Astrocyte (in vitro differentiated cells and primary cell): ENCODE measurements at regions not wholly inside any gene's neighbourhood (a gene's known extent, or its start where the extent isn't known, plus 50 kb on each side); places are given as distances from the start of the nearest gene placed in this dataset.

Experiments
- DNase-seq: peaks from one replicate; pipeline ENCODE4 v3.0.0-alpha.2; 2010; ENCODE audit warnings: low read depth
- FAIRE-seq: peaks from 2 replicates; lab custom pipeline; 2011; peaks lifted over from hg19 to GRCh38; lab: Jason Lieb, UNC
- H2AFZ ChIP-seq: 2 replicates; pipeline ENCODE4 v1.6.0; 2012; ENCODE audit warnings: low read depth, low read length, inconsistent platforms
- H3K27ac ChIP-seq: 2 replicates; pipeline ENCODE4 v1.5.1; 2011; ENCODE audit warnings: low read depth, low read length, inconsistent platforms
- H3K27me3 ChIP-seq: 2 replicates; pipeline ENCODE4 v1.6.0; 2011; ENCODE audit warnings: low read length, inconsistent platforms; ENCODE audit not compliant: insufficient read depth
- H3K36me3 ChIP-seq: 2 replicates; pipeline ENCODE4 v1.5.1; 2011; ENCODE audit warnings: low read length, inconsistent platforms; ENCODE audit not compliant: insufficient read depth
- H3K4me1 ChIP-seq: 2 replicates; pipeline ENCODE4 v1.5.1; 2011; ENCODE audit warnings: low read length, inconsistent platforms; ENCODE audit not compliant: insufficient read depth
- H3K4me2 ChIP-seq: 2 replicates; pipeline ENCODE4 v1.6.0; 2012; ENCODE audit warnings: low read length, inconsistent platforms
- H3K4me3 ChIP-seq: 2 replicates; pipeline ENCODE4 v1.5.1; 2011; ENCODE audit warnings: low read depth, mild to moderate bottlenecking, low read length, inconsistent platforms; ENCODE audit not compliant: insufficient read depth
- H3K79me2 ChIP-seq: 2 replicates; pipeline ENCODE4 v1.6.0; 2012; ENCODE audit warnings: mild to moderate bottlenecking, low read length, inconsistent platforms; ENCODE audit not compliant: insufficient read depth
- H3K9ac ChIP-seq: 2 replicates; pipeline ENCODE4 v1.6.0; 2012; ENCODE audit warnings: mild to moderate bottlenecking, low read length, inconsistent platforms
- H3K9me3 ChIP-seq: 2 replicates; pipeline ENCODE4 v1.5.1; 2012; ENCODE audit warnings: low read depth, mild to moderate bottlenecking, low read length, inconsistent platforms; ENCODE audit not compliant: insufficient read depth
- H4K20me1 ChIP-seq: 2 replicates; pipeline ENCODE4 v1.6.0; 2012; ENCODE audit warnings: low read length, inconsistent platforms; ENCODE audit not compliant: insufficient read depth
- H3K27ac Mint-ChIP-seq: one replicate; pipeline ENCODE4 v1.8.0; 2021; ENCODE audit warnings: mild to moderate bottlenecking, mixed read lengths; ENCODE audit not compliant: unreplicated experiment
- H3K27me3 Mint-ChIP-seq: one replicate; pipeline ENCODE4 v1.8.0; 2021; ENCODE audit warnings: low read depth, mixed read lengths; ENCODE audit not compliant: unreplicated experiment
- H3K36me3 Mint-ChIP-seq: one replicate; pipeline ENCODE4 v1.8.0; 2021; ENCODE audit warnings: low read depth, mixed read lengths; ENCODE audit not compliant: unreplicated experiment
- H3K4me1 Mint-ChIP-seq: one replicate; pipeline ENCODE4 v1.8.0; 2021; ENCODE audit warnings: low read depth, mixed read lengths; ENCODE audit not compliant: unreplicated experiment
- H3K4me3 Mint-ChIP-seq: one replicate; pipeline ENCODE4 v1.8.0; 2021; ENCODE audit warnings: mild to moderate bottlenecking, moderate library complexity, mixed read lengths; ENCODE audit not compliant: unreplicated experiment
- H3K9me3 Mint-ChIP-seq: one replicate; pipeline ENCODE4 v1.8.0; 2021; ENCODE audit warnings: mild to moderate bottlenecking, mixed read lengths; ENCODE audit not compliant: unreplicated experiment
- CTCF ChIP-seq: IDR thresholded peaks from 2 replicates; pipeline ENCODE4 v1.5.1; 2011; ENCODE audit warnings: low read depth, mild to moderate bottlenecking, inconsistent platforms, low read length, moderate library complexity; ENCODE audit not compliant: insufficient read depth
- EZH2 ChIP-seq: IDR thresholded peaks from 2 replicates; pipeline ENCODE4 v1.6.1; 2012; ENCODE audit warnings: mild to moderate bottlenecking, low read length, inconsistent platforms; ENCODE audit not compliant: insufficient read depth

DNA sequence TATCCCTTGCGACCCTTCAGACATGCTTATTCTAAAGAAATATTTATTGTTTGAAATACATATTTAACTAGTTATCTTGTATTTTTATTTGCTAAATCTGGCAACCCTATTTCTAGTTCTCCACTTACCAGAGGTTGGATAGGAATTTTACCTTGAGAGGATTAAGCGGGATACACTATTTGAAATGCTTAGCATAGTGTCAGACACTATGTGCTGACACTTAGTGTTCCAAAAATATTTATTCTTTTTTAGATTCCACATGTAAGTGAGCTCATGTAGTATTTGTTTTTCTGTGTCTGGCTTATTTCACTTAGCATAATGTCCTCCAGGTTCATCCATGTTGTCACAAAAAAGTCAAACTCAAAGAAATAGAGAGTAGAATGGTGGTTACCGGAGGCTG, 78.7 kb downstream of the NTMT2 start:
- Histone ChIP-seq H3K4me3 (no peak overlapping the region), H3K9me3 (no peaks in the 10 kb centered on the region), H3K9ac (no peak overlapping the region), H3K27me3 (no peaks in the 10 kb centered on the region), H3K4me1 (no peaks in the 10 kb centered on the region), H3K4me2 (no peak overlapping the region), H3K27ac (no peak overlapping the region), H3K36me3 (no peaks in the 10 kb centered on the region), H3K79me2 (no peaks in the 10 kb centered on the region), H4K20me1 (no peaks in the 10 kb centered on the region), H2AFZ (no peak overlapping the region)
- no peak for FAIRE-seq
- TF ChIP-seq CTCF = no peak
- TF ChIP-seq EZH2 = no peak
- Mint-ChIP-seq H3K36me3 (no peaks in the 10 kb centered on the region), H3K4me1 (no peaks in the 10 kb centered on the region), H3K4me3 (no peak overlapping the region), H3K27ac (no peak overlapping the region), H3K27me3 (no peaks in the 10 kb centered on the region), H3K9me3 (no peaks in the 10 kb centered on the region)
- DNase-seq = no peak

- H3K9me3 Mint-ChIP-seq = no peaks in the 10 kb centered on the region
- no peaks in the 10 kb centered on the region for H3K4me1 Mint-ChIP-seq
- H3K27me3 Mint-ChIP-seq = no peaks in the 10 kb centered on the region
- Histone ChIP-seq H3K4me3 (no peak overlapping the region), H3K27ac (no peak overlapping the region), H2AFZ (no peak overlapping the region), H3K4me2 (no peak overlapping the region), H3K27me3 (no peaks in the 10 kb centered on the region), H4K20me1 (no peaks in the 10 kb centered on the region), H3K9ac (no peak overlapping the region), H3K4me1 (no peaks in the 10 kb centered on the region), H3K79me2 (no peaks in the 10 kb centered on the region), H3K36me3 (no peaks in the 10 kb centered on the region), H3K9me3 (no peaks in the 10 kb centered on the region)
- no peaks in the 10 kb centered on the region for H3K36me3 Mint-ChIP-seq
- no peak overlapping the region for H3K27ac Mint-ChIP-seq
- no peak overlapping the region for H3K4me3 Mint-ChIP-seq
- FAIRE-seq (no peak), DNase-seq (no peak)
- TF ChIP-seq CTCF (no peak), EZH2 (no peak)
Measured at GRCh38 chr1:170225781-170226530, 80.2 kb downstream of the NTMT2 start.

DNA sequence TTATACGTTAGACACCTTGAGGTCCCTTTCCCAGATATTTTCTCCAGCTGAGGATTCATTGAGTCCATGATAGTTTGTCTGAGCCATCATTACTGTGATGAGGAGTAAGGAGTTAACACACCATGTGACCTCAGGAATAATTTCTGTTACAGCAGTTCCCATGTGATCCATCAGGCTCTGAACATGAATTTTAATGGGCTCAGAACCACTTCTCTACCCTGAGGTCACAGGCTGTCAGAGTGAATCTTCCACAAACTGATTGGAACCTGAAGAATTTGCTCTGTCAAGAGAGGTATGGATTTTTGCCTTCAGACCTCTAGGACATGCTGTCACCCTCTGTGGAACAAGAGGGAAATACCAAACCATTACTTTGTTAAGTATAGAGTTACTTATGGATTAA, 81.0 kb downstream of the NTMT2 start:
- H3K4me1 Mint-ChIP-seq = no peaks in the 10 kb centered on the region
- no peaks in the 10 kb centered on the region for H3K27me3 Mint-ChIP-seq
- H3K36me3 Mint-ChIP-seq = no peaks in the 10 kb centered on the region
- H3K27ac Mint-ChIP-seq = no peak overlapping the region
- no peak for TF ChIP-seq CTCF
- TF ChIP-seq EZH2 = no peak
- H3K4me2 ChIP-seq = no peak overlapping the region
- no peaks in the 10 kb centered on the region for H3K9me3 ChIP-seq
- no peaks in the 10 kb centered on the region for H3K36me3 ChIP-seq
- no peak overlapping the region for H3K9ac ChIP-seq
- no peak overlapping the region for H3K4me3 ChIP-seq
- no peak overlapping the region for H3K27ac ChIP-seq
- no peak overlapping the region for H2AFZ ChIP-seq
- DNase-seq = no peak
- no peaks in the 10 kb centered on the region for H4K20me1 ChIP-seq
- no peaks in the 10 kb centered on the region for H3K27me3 ChIP-seq
- H3K4me3 Mint-ChIP-seq = no peak overlapping the region
- no peak for FAIRE-seq
- no peaks in the 10 kb centered on the region for H3K9me3 Mint-ChIP-seq
- H3K79me2 ChIP-seq = no peaks in the 10 kb centered on the region
- no peaks in the 10 kb centered on the region for H3K4me1 ChIP-seq
